ENCODE measurements at regions not wholly inside any gene's neighbourhood (a gene's known extent, or its start where the extent isn't known, plus 50 kb on each side); places are given as distances from the start of the nearest gene placed in this dataset.

DNA sequence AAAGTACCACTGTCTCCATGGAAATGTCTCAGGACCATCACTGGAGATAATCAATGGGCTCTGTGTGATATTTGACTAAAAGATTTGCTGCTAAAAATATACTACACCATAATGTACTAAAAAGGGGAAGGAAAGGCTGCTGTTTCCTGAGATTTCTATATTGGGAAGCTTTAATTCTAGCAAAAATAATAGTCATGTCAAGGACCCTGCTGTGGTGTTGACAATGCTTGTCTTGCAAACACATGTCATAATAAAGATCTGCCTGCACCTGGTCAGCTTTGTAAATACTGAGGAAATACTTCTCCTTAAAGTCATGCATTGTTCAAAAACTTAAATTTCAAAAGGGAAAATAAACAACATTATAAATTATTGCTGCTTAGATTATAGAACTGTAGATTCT, 417.9 kb downstream of the GPM6A start (continued):
- TF ChIP-seq, protein P1, sequence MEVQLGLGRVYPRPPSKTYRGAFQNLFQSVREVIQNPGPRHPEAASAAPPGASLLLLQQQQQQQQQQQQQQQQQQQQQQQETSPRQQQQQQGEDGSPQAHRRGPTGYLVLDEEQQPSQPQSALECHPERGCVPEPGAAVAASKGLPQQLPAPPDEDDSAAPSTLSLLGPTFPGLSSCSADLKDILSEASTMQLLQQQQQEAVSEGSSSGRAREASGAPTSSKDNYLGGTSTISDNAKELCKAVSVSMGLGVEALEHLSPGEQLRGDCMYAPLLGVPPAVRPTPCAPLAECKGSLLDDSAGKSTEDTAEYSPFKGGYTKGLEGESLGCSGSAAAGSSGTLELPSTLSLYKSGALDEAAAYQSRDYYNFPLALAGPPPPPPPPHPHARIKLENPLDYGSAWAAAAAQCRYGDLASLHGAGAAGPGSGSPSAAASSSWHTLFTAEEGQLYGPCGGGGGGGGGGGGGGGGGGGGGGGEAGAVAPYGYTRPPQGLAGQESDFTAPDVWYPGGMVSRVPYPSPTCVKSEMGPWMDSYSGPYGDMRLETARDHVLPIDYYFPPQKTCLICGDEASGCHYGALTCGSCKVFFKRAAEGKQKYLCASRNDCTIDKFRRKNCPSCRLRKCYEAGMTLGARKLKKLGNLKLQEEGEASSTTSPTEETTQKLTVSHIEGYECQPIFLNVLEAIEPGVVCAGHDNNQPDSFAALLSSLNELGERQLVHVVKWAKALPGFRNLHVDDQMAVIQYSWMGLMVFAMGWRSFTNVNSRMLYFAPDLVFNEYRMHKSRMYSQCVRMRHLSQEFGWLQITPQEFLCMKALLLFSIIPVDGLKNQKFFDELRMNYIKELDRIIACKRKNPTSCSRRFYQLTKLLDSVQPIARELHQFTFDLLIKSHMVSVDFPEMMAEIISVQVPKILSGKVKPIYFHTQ (CRISPR knock-in tag; IDR thresholded peaks at IDR 0.05) = no peak
- TF ChIP-seq MXD4 (CRISPR knock-in tag; IDR thresholded peaks at IDR 0.05; ENCODE audit: borderline replicate concordance) (no peak), NFYB (CRISPR knock-in tag; conservative IDR thresholded peaks at IDR 0.05; ENCODE audit: low read depth) (no peak)

DNA sequence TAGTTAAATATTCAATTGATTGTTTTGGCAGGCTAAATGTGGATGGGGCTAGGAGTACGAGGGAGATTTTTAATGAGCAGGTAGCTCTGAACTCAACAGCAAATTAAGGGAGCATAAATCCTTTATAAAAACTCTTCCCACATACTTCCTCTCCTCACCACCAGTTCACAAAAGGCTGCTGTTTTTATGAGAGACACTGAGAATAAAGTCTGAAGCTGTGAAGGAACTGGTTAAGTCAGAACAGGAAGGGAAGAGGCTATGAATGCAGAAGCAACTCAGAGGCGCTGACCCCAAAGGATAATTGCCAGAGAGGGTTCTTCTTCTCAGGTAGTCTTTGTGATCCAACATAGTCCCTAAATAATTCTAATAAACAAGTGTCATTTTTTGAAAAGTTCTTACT, 406.1 kb downstream of the GPM6A start:
- DNase-seq (ENCODE audit: low spot score) (no peak), ATAC-seq (no peak)
- 0 out of 2 replicates have a peak, but pooled peaks cover 6% of the 10 kb centered on the region for H3K4me1 Mint-ChIP-seq
- H3K9me3 Mint-ChIP-seq = no peaks in the 10 kb centered on the region
- H3K27me3 Mint-ChIP-seq (ENCODE audit: low read depth) = no peaks in the 10 kb centered on the region
- H3K27ac Mint-ChIP-seq = no peak overlapping the region
- H3K36me3 Mint-ChIP-seq = no peaks in the 10 kb centered on the region
- TF ChIP-seq MXD4 (CRISPR knock-in tag; IDR thresholded peaks at IDR 0.05; ENCODE audit: borderline replicate concordance) = no peak
- POLR2A ChIA-PET = no interaction called here
- CTCF ChIA-PET = no interaction called here
- H3K4me3 Mint-ChIP-seq = no peak overlapping the region

DNA sequence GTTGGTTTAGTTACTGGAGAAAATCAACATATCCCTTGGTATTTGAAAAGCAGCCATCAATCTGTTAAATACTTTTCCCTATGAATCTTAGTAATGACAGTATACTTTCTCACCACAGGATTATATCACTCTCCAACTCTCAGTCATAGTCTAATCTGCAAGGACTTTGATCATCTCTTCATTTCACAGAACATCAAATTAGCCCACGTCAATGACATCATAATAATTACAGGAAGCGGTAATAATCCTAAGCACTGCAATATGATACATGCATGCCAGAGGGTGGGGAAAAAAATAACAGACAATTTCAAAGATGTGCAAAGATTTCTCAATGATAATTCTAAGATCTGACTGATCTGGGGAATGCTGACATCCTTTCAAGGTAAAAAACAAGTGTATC, 404.1 kb downstream of the GPM6A start:
- H3K4me1 Mint-ChIP-seq = peaks cover 13% of the 10 kb centered on the region
- POLR2A ChIA-PET = no interaction called here
- CTCF ChIA-PET = no interaction called here
- ATAC-seq (no peak), DNase-seq (ENCODE audit: low spot score) (no peak)
- TF ChIP-seq GTF2I (CRISPR knock-in tag; conservative IDR thresholded peaks at IDR 0.05) (no peak), PRRX2 (CRISPR knock-in tag; IDR thresholded peaks at IDR 0.05) (no peak), ZNF416 (CRISPR knock-in tag; IDR thresholded peaks at IDR 0.05) (no peak), CREM (CRISPR knock-in tag; IDR thresholded peaks at IDR 0.05) (no peak), EMX1 (CRISPR knock-in tag; IDR thresholded peaks at IDR 0.05) (no peak), NFYB (CRISPR knock-in tag; conservative IDR thresholded peaks at IDR 0.05; ENCODE audit: low read depth) (no peak), NFE2L1 (CRISPR knock-in tag; IDR thresholded peaks at IDR 0.05) (no peak), ZNF232 (CRISPR knock-in tag; IDR thresholded peaks at IDR 0.05) (no peak), JUN (CRISPR knock-in tag; IDR thresholded peaks at IDR 0.05) (no peak)
- TF ChIP-seq, protein P2, sequence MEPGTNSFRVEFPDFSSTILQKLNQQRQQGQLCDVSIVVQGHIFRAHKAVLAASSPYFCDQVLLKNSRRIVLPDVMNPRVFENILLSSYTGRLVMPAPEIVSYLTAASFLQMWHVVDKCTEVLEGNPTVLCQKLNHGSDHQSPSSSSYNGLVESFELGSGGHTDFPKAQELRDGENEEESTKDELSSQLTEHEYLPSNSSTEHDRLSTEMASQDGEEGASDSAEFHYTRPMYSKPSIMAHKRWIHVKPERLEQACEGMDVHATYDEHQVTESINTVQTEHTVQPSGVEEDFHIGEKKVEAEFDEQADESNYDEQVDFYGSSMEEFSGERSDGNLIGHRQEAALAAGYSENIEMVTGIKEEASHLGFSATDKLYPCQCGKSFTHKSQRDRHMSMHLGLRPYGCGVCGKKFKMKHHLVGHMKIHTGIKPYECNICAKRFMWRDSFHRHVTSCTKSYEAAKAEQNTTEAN (CRISPR knock-in tag; IDR thresholded peaks at IDR 0.05) = no peak
- TF ChIP-seq, protein P3, sequence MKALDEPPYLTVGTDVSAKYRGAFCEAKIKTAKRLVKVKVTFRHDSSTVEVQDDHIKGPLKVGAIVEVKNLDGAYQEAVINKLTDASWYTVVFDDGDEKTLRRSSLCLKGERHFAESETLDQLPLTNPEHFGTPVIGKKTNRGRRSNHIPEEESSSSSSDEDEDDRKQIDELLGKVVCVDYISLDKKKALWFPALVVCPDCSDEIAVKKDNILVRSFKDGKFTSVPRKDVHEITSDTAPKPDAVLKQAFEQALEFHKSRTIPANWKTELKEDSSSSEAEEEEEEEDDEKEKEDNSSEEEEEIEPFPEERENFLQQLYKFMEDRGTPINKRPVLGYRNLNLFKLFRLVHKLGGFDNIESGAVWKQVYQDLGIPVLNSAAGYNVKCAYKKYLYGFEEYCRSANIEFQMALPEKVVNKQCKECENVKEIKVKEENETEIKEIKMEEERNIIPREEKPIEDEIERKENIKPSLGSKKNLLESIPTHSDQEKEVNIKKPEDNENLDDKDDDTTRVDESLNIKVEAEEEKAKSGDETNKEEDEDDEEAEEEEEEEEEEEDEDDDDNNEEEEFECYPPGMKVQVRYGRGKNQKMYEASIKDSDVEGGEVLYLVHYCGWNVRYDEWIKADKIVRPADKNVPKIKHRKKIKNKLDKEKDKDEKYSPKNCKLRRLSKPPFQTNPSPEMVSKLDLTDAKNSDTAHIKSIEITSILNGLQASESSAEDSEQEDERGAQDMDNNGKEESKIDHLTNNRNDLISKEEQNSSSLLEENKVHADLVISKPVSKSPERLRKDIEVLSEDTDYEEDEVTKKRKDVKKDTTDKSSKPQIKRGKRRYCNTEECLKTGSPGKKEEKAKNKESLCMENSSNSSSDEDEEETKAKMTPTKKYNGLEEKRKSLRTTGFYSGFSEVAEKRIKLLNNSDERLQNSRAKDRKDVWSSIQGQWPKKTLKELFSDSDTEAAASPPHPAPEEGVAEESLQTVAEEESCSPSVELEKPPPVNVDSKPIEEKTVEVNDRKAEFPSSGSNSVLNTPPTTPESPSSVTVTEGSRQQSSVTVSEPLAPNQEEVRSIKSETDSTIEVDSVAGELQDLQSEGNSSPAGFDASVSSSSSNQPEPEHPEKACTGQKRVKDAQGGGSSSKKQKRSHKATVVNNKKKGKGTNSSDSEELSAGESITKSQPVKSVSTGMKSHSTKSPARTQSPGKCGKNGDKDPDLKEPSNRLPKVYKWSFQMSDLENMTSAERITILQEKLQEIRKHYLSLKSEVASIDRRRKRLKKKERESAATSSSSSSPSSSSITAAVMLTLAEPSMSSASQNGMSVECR (CRISPR knock-in tag; IDR thresholded peaks at IDR 0.05; ENCODE audit: borderline replicate concordance) = no peak
- TF ChIP-seq, protein P4, sequence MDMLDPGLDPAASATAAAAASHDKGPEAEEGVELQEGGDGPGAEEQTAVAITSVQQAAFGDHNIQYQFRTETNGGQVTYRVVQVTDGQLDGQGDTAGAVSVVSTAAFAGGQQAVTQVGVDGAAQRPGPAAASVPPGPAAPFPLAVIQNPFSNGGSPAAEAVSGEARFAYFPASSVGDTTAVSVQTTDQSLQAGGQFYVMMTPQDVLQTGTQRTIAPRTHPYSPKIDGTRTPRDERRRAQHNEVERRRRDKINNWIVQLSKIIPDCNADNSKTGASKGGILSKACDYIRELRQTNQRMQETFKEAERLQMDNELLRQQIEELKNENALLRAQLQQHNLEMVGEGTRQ (CRISPR knock-in tag; IDR thresholded peaks at IDR 0.05) = no peak
- TF ChIP-seq, protein P1 (CRISPR knock-in tag; IDR thresholded peaks at IDR 0.05) = no peak
- H3K27ac Mint-ChIP-seq = no peak overlapping the region
- H3K27me3 Mint-ChIP-seq (ENCODE audit: low read depth) = no peaks in the 10 kb centered on the region
- H3K36me3 Mint-ChIP-seq = peaks cover 4% of the 10 kb centered on the region; the same call in 1 of the 2 replicates
- H3K4me3 Mint-ChIP-seq = no peak overlapping the region
- H3K9me3 Mint-ChIP-seq = peaks cover 7% of the 10 kb centered on the region

Measured in WTC11 (cell line).